Vagina (tissue), 2 donors: ENCODE measurements at regions not wholly inside any gene's neighbourhood (a gene's known extent, or its start where the extent isn't known, plus 50 kb on each side); places are given as distances from the start of the nearest gene placed in this dataset.
A peak's percentile ranks its signal among the peaks of the same experiment; 100 is the strongest.

Experiments
- DNase-seq, 2 donors: peaks; one replicate each; pipeline ENCODE4 v3.0.0-alpha.2; 2017; ENCODE audit errors: extremely low spot score in 2 of 2
- H3K27ac ChIP-seq: fragments of 200-600 bp; sonication (generic); one replicate; pipeline ENCODE4 v1.5.1; 2019
- H3K27me3 ChIP-seq: fragments of 200-600 bp; sonication (generic); one replicate; pipeline ENCODE4 v1.5.1; 2019
- H3K36me3 ChIP-seq, 2 donors: fragments of 200-600 bp; sonication (generic); one replicate each; pipeline ENCODE4 v1.5.1; 2017 to 2019
- H3K4me1 ChIP-seq: fragments of 200-600 bp; sonication (generic); one replicate; pipeline ENCODE4 v1.5.1; 2019
- H3K4me3 ChIP-seq, 2 donors: fragments of 200-600 bp; sonication (generic); 1 replicate in 1 of 2; 2 replicates in 1 of 2; pipeline ENCODE4 v1.5.1; 2016 to 2019
- H3K9me3 ChIP-seq: fragments of 200-600 bp; sonication (generic); one replicate; pipeline ENCODE4 v1.5.1; 2019
- POLR2A ChIP-seq, 2 donors: fragments of 450-650 bp; IDR thresholded peaks; one replicate each; pipeline ENCODE4 v1.6.1; 2017; ENCODE audit warnings: antibody characterized with exemption in 2 of 2, mild to moderate bottlenecking in 2 of 2, moderate library complexity in 2 of 2
- POLR2AphosphoS5 ChIP-seq, 2 donors: sonication (generic); formaldehyde crosslinking; IDR thresholded peaks; one replicate each; pipeline ENCODE4 v1.9.0; 2017; ENCODE audit warnings: antibody characterized with exemption in 2 of 2, mild to moderate bottlenecking in 2 of 2, low read depth in 1 of 2; ENCODE audit not compliant: insufficient read depth in 1 of 2
- intact Hi-C: fragments of 100-400 bp; cut with DNase I; formaldehyde crosslinking; loops from one replicate; pipeline ENCODE4 v1.15.1; 2023
- TF ChIP-seq, protein P1 (sequence below), 3 experiments: fragments of 450-650 bp in 2 of 3; fragments of 200-600 bp in 1 of 3; sonication (generic) in 1 of 3; IDR thresholded peaks; one replicate each; pipeline ENCODE4 v1.5.1; 2017 to 2019; ENCODE audit warnings: antibody characterized with exemption in 3 of 3, mild to moderate bottlenecking in 2 of 3, moderate library complexity in 2 of 3

- H3K36me3 ChIP-seq, result no peaks in the 10 kb centered on the region
- DNase-seq, result no peak
These were observed 133.9 kb upstream of the NUPR2 start for GRCh38 chr7:56250135-56250534.

DNA sequence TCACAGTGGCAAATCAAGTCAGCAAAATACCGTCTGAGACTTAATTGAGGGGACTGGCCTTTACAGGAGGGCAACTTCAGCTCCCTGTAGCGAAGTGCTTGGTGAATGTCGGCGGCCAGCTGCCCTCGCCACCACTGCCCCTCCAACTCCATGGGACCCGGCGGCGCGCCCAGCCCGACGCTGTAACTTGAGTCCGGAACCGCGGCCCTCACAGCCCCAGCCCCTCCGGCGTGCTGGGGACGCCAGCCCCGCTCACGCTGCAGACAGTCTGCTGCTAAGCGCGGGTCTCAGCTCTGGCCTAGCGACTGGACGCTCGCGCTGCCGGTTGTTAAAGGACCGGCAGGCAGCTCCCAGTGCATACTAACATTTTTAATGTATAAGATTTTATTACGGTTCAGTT lies 113.4 kb upstream of the NUPR2 start:
- TF ChIP-seq POLR2A (IDR thresholded peaks at IDR 0.05), result no peak
- no peak for TF ChIP-seq POLR2AphosphoS5 (IDR thresholded peaks at IDR 0.05; ENCODE audit: insufficient read depth in 1 of 2, low read depth in 1 of 2)
- TF ChIP-seq, protein P1, sequence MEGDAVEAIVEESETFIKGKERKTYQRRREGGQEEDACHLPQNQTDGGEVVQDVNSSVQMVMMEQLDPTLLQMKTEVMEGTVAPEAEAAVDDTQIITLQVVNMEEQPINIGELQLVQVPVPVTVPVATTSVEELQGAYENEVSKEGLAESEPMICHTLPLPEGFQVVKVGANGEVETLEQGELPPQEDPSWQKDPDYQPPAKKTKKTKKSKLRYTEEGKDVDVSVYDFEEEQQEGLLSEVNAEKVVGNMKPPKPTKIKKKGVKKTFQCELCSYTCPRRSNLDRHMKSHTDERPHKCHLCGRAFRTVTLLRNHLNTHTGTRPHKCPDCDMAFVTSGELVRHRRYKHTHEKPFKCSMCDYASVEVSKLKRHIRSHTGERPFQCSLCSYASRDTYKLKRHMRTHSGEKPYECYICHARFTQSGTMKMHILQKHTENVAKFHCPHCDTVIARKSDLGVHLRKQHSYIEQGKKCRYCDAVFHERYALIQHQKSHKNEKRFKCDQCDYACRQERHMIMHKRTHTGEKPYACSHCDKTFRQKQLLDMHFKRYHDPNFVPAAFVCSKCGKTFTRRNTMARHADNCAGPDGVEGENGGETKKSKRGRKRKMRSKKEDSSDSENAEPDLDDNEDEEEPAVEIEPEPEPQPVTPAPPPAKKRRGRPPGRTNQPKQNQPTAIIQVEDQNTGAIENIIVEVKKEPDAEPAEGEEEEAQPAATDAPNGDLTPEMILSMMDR (IDR thresholded peaks at IDR 0.05), result no peak
- Histone ChIP-seq H3K27ac (no peak overlapping the region), H3K27me3 (no peaks in the 10 kb centered on the region), H3K36me3 (no peaks in the 10 kb centered on the region), H3K9me3 (no peaks in the 10 kb centered on the region), H3K4me1 (no peaks in the 10 kb centered on the region), H3K4me3 (no peak overlapping the region)
- DNase-seq, result no peak
- intact Hi-C loops, result no loop called here

More at GRCh38 chr7:56250135-56250534, 133.9 kb upstream of the NUPR2 start:
- H3K4me3 ChIP-seq, result no peak overlapping the region
- no peaks in the 10 kb centered on the region for H3K9me3 ChIP-seq
- H3K27ac ChIP-seq, result no peak overlapping the region
- no peaks in the 10 kb centered on the region for H3K27me3 ChIP-seq
- TF ChIP-seq, protein P1 (IDR thresholded peaks at IDR 0.05), result no peak
- no peak for TF ChIP-seq POLR2A (IDR thresholded peaks at IDR 0.05)
- TF ChIP-seq POLR2AphosphoS5 (IDR thresholded peaks at IDR 0.05; ENCODE audit: insufficient read depth in 1 of 2, low read depth in 1 of 2), result no peak
- no peaks in the 10 kb centered on the region for H3K4me1 ChIP-seq
- intact Hi-C loops, result no loop called here

DNA sequence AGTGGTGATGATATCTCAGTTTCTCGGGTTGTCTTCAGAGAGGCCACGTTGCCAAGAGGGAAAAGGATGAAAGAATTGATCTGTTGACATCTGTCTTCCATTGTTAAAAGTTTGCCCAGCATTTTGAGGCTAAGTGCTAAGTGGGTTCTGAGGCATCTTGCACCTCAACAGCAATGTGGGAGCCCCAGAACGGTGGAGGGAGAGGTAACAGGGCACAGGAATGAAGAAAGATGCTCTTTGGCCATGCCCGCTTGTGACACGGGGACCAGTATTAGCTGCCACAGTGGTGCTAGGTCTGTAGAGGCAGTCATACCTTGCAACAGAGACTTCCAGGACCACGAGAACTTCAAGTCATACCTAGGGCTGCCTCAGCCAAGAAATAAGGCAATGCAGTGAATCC lies 106.6 kb upstream of the NUPR2 start:
- TF ChIP-seq POLR2AphosphoS5 (IDR thresholded peaks at IDR 0.05; ENCODE audit: insufficient read depth in 1 of 2, low read depth in 1 of 2), result no peak
- TF ChIP-seq, protein P1 (IDR thresholded peaks at IDR 0.05), result no peak
- no peak for TF ChIP-seq POLR2A (IDR thresholded peaks at IDR 0.05)
- Histone ChIP-seq H3K4me1 (no peaks in the 10 kb centered on the region), H3K27ac (no peak overlapping the region), H3K4me3 (no peak overlapping the region), H3K9me3 (no peaks in the 10 kb centered on the region), H3K36me3 (no peaks in the 10 kb centered on the region), H3K27me3 (no peaks in the 10 kb centered on the region)
- DNase-seq, result peak in 1 of 2 donors; percentile 65
- intact Hi-C loops, result no loop called here

GRCh38 chr7:56219017-56219416 lies 102.8 kb upstream of the NUPR2 start:
- intact Hi-C loops, result no loop called here
- Histone ChIP-seq H3K27ac (no peak overlapping the region), H3K9me3 (no peaks in the 10 kb centered on the region), H3K36me3 (no peaks in the 10 kb centered on the region), H3K4me1 (no peaks in the 10 kb centered on the region), H3K27me3 (no peaks in the 10 kb centered on the region), H3K4me3 (no peak overlapping the region)
- TF ChIP-seq POLR2AphosphoS5 (IDR thresholded peaks at IDR 0.05; ENCODE audit: insufficient read depth in 1 of 2, low read depth in 1 of 2), result no peak
- TF ChIP-seq POLR2A (IDR thresholded peaks at IDR 0.05), result no peak
- TF ChIP-seq, protein P1 (IDR thresholded peaks at IDR 0.05), result no peak
- peak in 1 of 2 donors; percentile 69 for DNase-seq

DNA sequence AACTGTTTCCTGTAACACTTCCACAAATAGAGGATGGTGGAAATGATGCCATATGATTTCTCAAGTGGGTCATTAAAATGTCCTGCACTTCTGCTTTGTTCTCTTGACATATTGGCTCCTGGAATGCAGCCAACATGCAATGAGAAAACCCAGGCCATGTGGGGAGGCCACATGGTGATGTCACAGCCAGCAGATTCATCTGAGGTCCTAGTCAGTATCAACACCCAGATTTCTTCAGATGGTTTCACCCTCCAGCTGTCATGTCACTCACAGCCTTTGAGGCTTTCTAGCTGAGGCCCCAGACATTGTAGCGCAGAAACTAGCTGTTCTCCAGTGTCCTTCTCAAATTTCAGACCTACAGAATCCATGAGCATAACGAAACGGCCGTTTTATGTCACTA lies 102.3 kb upstream of the NUPR2 start:
- Histone ChIP-seq H3K4me1 (no peaks in the 10 kb centered on the region), H3K9me3 (no peaks in the 10 kb centered on the region), H3K4me3 (no peak overlapping the region), H3K36me3 (no peaks in the 10 kb centered on the region), H3K27me3 (no peaks in the 10 kb centered on the region), H3K27ac (no peak overlapping the region)
- intact Hi-C loops, result no loop called here
- TF ChIP-seq, protein P1 (IDR thresholded peaks at IDR 0.05), result no peak
- no peak for TF ChIP-seq POLR2AphosphoS5 (IDR thresholded peaks at IDR 0.05; ENCODE audit: insufficient read depth in 1 of 2, low read depth in 1 of 2)
- TF ChIP-seq POLR2A (IDR thresholded peaks at IDR 0.05), result no peak
- DNase-seq, result peak in 1 of 2 donors; percentile 20
